HepG2 (cell line): ENCODE measurements at regions not wholly inside any gene's neighbourhood (a gene's known extent, or its start where the extent isn't known, plus 50 kb on each side); places are given as distances from the start of the nearest gene placed in this dataset.

Experiments
- CHCHD3 ChIP-seq: sonication (generic); formaldehyde crosslinking; IDR thresholded peaks from 2 replicates; pipeline ENCODE4 v1.8.0; 2022; ENCODE audit warnings: mild to moderate bottlenecking, missing genetic modification reagents, moderate library complexity
- CTCF ChIP-seq: sonication (generic); formaldehyde crosslinking; IDR thresholded peaks from 2 replicates; pipeline ENCODE4 v1.5.0; 2020; ENCODE audit warnings: mild to moderate bottlenecking, missing genetic modification reagents, moderate library complexity
- EZH2 ChIP-seq: conservative IDR thresholded peaks from 2 replicates; pipeline ENCODE4 v1.6.1; 2012; ENCODE audit warnings: mild to moderate bottlenecking, low read depth, low read length, moderate library complexity
- IRF2 ChIP-seq: IDR thresholded peaks from 2 replicates; pipeline ENCODE4 v1.6.1; 2018; ENCODE audit warnings: missing genetic modification reagents, missing compliant biosample characterization
- POLR2A ChIP-seq, 2 experiments: IDR thresholded peaks; 2 replicates each; pipeline ENCODE4 v1.6.1; 2011; ENCODE audit warnings: low read depth in 2 of 2, low read length in 2 of 2, mild to moderate bottlenecking in 1 of 2, moderate library complexity in 1 of 2; ENCODE audit not compliant: insufficient read depth in 1 of 2
- POLR2AphosphoS5 ChIP-seq: IDR thresholded peaks from 2 replicates; pipeline ENCODE4 v1.6.1; 2012; ENCODE audit warnings: low read depth, low read length
- PTBP1 ChIP-seq: fragments of 200-400 bp; formaldehyde crosslinking; IDR thresholded peaks from 2 replicates; pipeline ENCODE4 v1.6.1; 2018; ENCODE audit warnings: low read length, low read depth; ENCODE audit not compliant: poor library complexity, severe bottlenecking
- SIN3A ChIP-seq: IDR thresholded peaks from 2 replicates; pipeline ENCODE4 v1.6.1; 2011; ENCODE audit warnings: low read depth, mild to moderate bottlenecking, control low read depth, low read length, borderline replicate concordance
- TCF7L2 ChIP-seq: IDR thresholded peaks from 2 replicates; pipeline ENCODE4 v1.6.1; 2011; ENCODE audit warnings: mild to moderate bottlenecking, low read depth, low read length, moderate library complexity
- ZBTB43 ChIP-seq: sonication (generic); formaldehyde crosslinking; conservative IDR thresholded peaks from 2 replicates; pipeline ENCODE4 v1.4.0; 2020; ENCODE audit warnings: missing genetic modification reagents
- ZFP36L1 ChIP-seq: sonication (generic); formaldehyde crosslinking; IDR thresholded peaks from 2 replicates; pipeline ENCODE4 v1.8.0; 2022; ENCODE audit warnings: mild to moderate bottlenecking, missing genetic modification reagents, moderate library complexity
- ZNF24 ChIP-seq: fragments of 450-650 bp; IDR thresholded peaks from 2 replicates; pipeline ENCODE4 v1.6.1; 2017; ENCODE audit warnings: antibody characterized with exemption, mild to moderate bottlenecking
- ZNF326 ChIP-seq: sonication (generic); formaldehyde crosslinking; IDR thresholded peaks from 2 replicates; pipeline ENCODE4 v1.4.0; 2020; ENCODE audit warnings: missing genetic modification reagents, borderline replicate concordance
- ZNF7 ChIP-seq: IDR thresholded peaks from 2 replicates; pipeline ENCODE4 v1.6.1; 2016; ENCODE audit warnings: missing biosample characterization, missing genetic modification reagents

DNA sequence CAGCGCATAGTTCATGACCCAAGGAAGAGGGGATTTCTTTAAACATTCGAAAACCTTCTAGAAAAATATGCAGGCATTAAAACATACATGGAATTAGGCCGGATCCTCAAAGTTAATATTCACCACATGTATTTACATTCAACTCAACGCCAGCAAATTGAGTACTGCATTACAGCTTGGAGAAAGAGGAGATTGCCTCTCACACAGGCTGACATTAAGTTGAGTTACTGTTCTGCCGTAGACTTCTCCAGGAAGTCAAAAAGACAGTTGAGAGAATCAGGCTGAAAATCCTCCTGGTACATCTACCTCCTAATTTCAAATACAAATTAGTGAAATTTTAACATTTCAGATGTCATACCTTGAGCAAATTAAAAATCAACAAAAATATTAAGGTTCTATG is 195.7 kb downstream of the URI1 start:
- no peak for TF ChIP-seq ZBTB43
- TF ChIP-seq EZH2, result no peak
- TF ChIP-seq TCF7L2, result no peak
- no peak for TF ChIP-seq CTCF (CRISPR knock-in tag)
- no peak for TF ChIP-seq POLR2A (IDR thresholded peaks at IDR 0.05; ENCODE audit: insufficient read depth in 1 of 2, low read depth in 2 of 2, low read length in 2 of 2)
- TF ChIP-seq CHCHD3 (CRISPR knock-in tag), result no peak
- no peak for TF ChIP-seq SIN3A
- TF ChIP-seq ZFP36L1 (CRISPR knock-in tag), result no peak
- TF ChIP-seq ZNF24, result no peak
- TF ChIP-seq POLR2AphosphoS5, result no peak
- no peak for TF ChIP-seq IRF2
- TF ChIP-seq ZNF7 (CRISPR knock-in tag), result no peak
- TF ChIP-seq PTBP1, result no peak
- no peak for TF ChIP-seq ZNF326 (CRISPR knock-in tag)
